PC-9 (cell line): ENCODE measurements at regions not wholly inside any gene's neighbourhood (a gene's known extent, or its start where the extent isn't known, plus 50 kb on each side); places are given as distances from the start of the nearest gene placed in this dataset.
"Not testable (repeated sequence)": the region's sequence is repeated elsewhere in the genome, so short reads cannot be mapped to it uniquely, and the experiment has no call there.

ENCODE experiments used
- BruUV-seq: library from RNA; stranded (reverse); fragments of 400-500 nt; replicated peaks from 2 replicates; lab custom pipeline; 2021; lab: Mats Ljungman, UMichigan
- CTCF ChIA-PET: fragments of 300-600 bp; sonication (Branson Sonifier 250); formaldehyde crosslinking; loops from one replicate; lab custom pipeline; 2022; ENCODE audit warnings: antibody characterized with exemption; lab: Charles Lee
- POLR2A ChIA-PET: fragments of 300-600 bp; sonication (Branson Sonifier 250); formaldehyde crosslinking; loops from one replicate; lab custom pipeline; 2022; ENCODE audit warnings: antibody characterized with exemption; ENCODE audit not compliant: unreplicated experiment; lab: Charles Lee
- DNase-seq, 2 experiments: peaks; one replicate each; pipeline versions ENCODE4 v3.0.0 to v3.0.0-alpha.2; 2015 to 2022; ENCODE audit warnings: mixed read lengths in 1 of 2
- H2AFZ ChIP-seq: fragments of 200-600 bp; sonication (generic); 2 replicates; pipeline ENCODE4 v1.8.1; 2017; ENCODE audit warnings: antibody characterized with exemption
- H3F3A ChIP-seq: fragments of 200-600 bp; sonication (generic); 2 replicates; pipeline ENCODE4 v1.8.1; 2017; ENCODE audit warnings: antibody characterized with exemption, mild to moderate bottlenecking, low read depth; ENCODE audit not compliant: insufficient read depth
- H3K27ac ChIP-seq: fragments of 200-600 bp; sonication (generic); 2 replicates; pipeline ENCODE4 v1.6.1; 2016; ENCODE audit warnings: mixed run types
- H3K27me3 ChIP-seq: fragments of 200-600 bp; sonication (generic); 2 replicates; pipeline ENCODE4 v1.6.1; 2016; ENCODE audit warnings: low read depth, mixed run types; ENCODE audit not compliant: insufficient read depth
- H3K36me3 ChIP-seq: fragments of 200-600 bp; sonication (generic); 2 replicates; pipeline ENCODE4 v1.6.1; 2016; ENCODE audit warnings: low read depth, mixed run types
- H3K4me1 ChIP-seq: fragments of 200-600 bp; sonication (generic); replicated peaks from 2 replicates; pipeline ENCODE4 v1.6.1; 2016; ENCODE audit warnings: mixed run types; ENCODE audit not compliant: insufficient read depth
- H3K4me2 ChIP-seq: fragments of 200-600 bp; sonication (generic); 2 replicates; pipeline ENCODE4 v1.6.1; 2017; ENCODE audit warnings: mixed run types
- H3K4me3 ChIP-seq: fragments of 200-600 bp; sonication (generic); 2 replicates; pipeline ENCODE4 v1.6.1; 2016; ENCODE audit warnings: mixed run types
- H3K79me2 ChIP-seq: fragments of 200-600 bp; sonication (generic); 2 replicates; pipeline ENCODE4 v1.6.1; 2017; ENCODE audit warnings: low read depth, mixed run types
- H3K9me2 ChIP-seq: fragments of 200-600 bp; sonication (generic); 2 replicates; pipeline ENCODE4 v1.8.1; 2017; ENCODE audit warnings: mild to moderate bottlenecking; ENCODE audit not compliant: insufficient read depth
- H3K9me3 ChIP-seq: fragments of 200-600 bp; sonication (generic); 2 replicates; pipeline ENCODE4 v1.8.1; 2016; ENCODE audit warnings: low read depth; ENCODE audit not compliant: insufficient read depth
- H4K20me1 ChIP-seq: fragments of 200-600 bp; sonication (generic); 2 replicates; pipeline ENCODE4 v1.8.1; 2017; ENCODE audit not compliant: insufficient read depth
- EZH2 ChIP-seq: fragments of 200-600 bp; sonication (generic); IDR thresholded peaks from 2 replicates; pipeline ENCODE4 v1.8.0; 2017; ENCODE audit warnings: antibody characterized with exemption, low read depth
- intact Hi-C: fragments of 100-400 bp; cut with micrococcal nuclease; formaldehyde crosslinking; loops from one replicate; pipeline ENCODE4 v1.10.0; 2022; ENCODE audit not compliant: unreplicated experiment
- TF ChIP-seq, protein P1 (sequence below): fragments of 200-600 bp; sonication (generic); conservative IDR thresholded peaks from 2 replicates; pipeline ENCODE4 v1.6.1; 2017; ENCODE audit warnings: mixed run types, antibody characterized with exemption, mild to moderate bottlenecking, moderate library complexity

DNA sequence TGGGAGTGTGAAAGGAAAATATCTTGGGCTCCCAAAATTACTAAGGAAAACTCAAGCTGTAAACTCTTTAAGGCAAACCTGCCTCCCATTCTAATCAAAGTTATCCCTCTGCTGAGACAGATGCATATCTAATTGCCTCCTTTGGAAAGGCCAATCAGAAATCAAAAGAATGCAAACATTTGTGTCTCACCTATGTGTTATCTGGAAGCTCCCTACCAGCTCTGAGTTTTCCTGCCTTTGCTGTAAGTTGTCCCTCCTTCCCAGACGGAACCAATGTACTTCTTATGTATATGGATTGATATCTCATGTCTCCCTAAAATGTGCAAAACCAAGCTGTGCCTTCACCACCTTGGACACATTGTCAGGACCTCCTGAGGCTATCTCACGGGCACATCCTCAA is 95.8 kb downstream of the AASDHPPT start:
- Histone ChIP-seq H3K4me1 (no peaks in the 10 kb centered on the region), H3K27ac (no peak overlapping the region), H3K79me2 (no peaks in the 10 kb centered on the region), H3K27me3 (no peaks in the 10 kb centered on the region), H3F3A (no peaks in the 10 kb centered on the region), H3K4me2 (no peak overlapping the region), H4K20me1 (no peaks in the 10 kb centered on the region), H3K9me2 (no peaks in the 10 kb centered on the region), H3K9me3 (no peaks in the 10 kb centered on the region), H2AFZ (no peak overlapping the region), H3K36me3 (no peaks in the 10 kb centered on the region), H3K4me3 (no peak overlapping the region)
- no peak for DNase-seq
- ChIA-PET CTCF (no interaction called here), POLR2A (interaction anchor here (0.6 kb wide), 1 partner anchor 16 kb away, joined by 3 read pairs; no protein-coding TSS in a partner anchor)
- intact Hi-C loops: no loop called here
- TF ChIP-seq, protein P1, sequence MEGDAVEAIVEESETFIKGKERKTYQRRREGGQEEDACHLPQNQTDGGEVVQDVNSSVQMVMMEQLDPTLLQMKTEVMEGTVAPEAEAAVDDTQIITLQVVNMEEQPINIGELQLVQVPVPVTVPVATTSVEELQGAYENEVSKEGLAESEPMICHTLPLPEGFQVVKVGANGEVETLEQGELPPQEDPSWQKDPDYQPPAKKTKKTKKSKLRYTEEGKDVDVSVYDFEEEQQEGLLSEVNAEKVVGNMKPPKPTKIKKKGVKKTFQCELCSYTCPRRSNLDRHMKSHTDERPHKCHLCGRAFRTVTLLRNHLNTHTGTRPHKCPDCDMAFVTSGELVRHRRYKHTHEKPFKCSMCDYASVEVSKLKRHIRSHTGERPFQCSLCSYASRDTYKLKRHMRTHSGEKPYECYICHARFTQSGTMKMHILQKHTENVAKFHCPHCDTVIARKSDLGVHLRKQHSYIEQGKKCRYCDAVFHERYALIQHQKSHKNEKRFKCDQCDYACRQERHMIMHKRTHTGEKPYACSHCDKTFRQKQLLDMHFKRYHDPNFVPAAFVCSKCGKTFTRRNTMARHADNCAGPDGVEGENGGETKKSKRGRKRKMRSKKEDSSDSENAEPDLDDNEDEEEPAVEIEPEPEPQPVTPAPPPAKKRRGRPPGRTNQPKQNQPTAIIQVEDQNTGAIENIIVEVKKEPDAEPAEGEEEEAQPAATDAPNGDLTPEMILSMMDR: no peak
- TF ChIP-seq EZH2: no peak
- no TSS peak for BruUV-seq

DNA sequence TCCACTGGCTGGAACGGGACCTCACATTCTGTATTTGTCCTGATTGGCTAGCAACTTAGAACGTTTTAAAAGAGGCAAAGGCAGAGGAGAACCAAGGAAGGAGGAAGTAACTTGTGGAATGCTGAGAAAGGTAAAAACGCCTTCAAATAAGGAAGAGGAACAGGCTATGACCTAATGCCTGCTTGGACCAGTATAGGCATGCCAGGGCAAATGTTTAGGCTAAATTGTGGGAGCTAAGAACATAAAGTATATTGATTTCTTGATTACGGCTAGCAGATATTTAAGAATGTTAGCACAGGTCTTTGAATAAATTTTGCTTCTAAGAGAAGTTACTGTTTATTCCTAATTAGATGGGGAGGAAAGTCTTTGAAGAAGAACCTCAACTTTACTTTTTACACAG is 96.5 kb downstream of the AASDHPPT start:
- DNase-seq, H3K9me2 ChIP-seq, H3K36me3 ChIP-seq, H2AFZ ChIP-seq, H3K4me1 ChIP-seq, H3F3A ChIP-seq, H3K9me3 ChIP-seq, BruUV-seq, H4K20me1 ChIP-seq, POLR2A ChIA-PET, CTCF ChIA-PET, H3K4me2 ChIP-seq, H3K27ac ChIP-seq, H3K79me2 ChIP-seq, H3K4me3 ChIP-seq, H3K27me3 ChIP-seq, intact Hi-C loops: not testable (repeated sequence)

DNA sequence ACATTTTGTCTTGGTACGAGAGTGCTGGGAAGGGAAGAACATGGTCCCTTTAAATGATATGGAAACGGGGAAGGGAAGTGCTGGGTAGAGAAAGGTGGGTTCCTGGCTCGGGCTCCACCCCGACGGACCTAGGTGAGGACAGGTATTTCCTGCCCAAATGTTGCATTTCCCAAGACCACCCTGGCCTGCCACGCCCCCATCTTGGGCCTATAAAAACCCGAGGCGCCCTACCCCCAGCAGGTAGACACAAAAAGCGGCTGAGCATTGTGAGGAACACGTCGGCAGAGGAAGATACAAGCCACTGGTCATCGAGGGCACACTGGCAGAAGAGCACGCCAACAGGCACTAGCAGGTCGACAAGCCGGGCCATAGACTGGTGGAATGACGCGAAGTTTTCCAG is 99.4 kb downstream of the AASDHPPT start:
- no peaks in the 10 kb centered on the region for H3K9me2 ChIP-seq
- H3K4me2 ChIP-seq: no peak overlapping the region
- POLR2A ChIA-PET: no interaction called here
- no peaks in the 10 kb centered on the region for H3K36me3 ChIP-seq
- DNase-seq: no peak
- no TSS peak for BruUV-seq
- H4K20me1 ChIP-seq: no peaks in the 10 kb centered on the region
- H3K27me3 ChIP-seq: no peaks in the 10 kb centered on the region
- H2AFZ ChIP-seq: no peak overlapping the region
- H3K27ac ChIP-seq: no peak overlapping the region
- intact Hi-C loops: no loop called here
- no peaks in the 10 kb centered on the region for H3F3A ChIP-seq
- no peak overlapping the region for H3K4me3 ChIP-seq
- TF ChIP-seq, protein P1: no peak
- no peak for TF ChIP-seq EZH2
- no peaks in the 10 kb centered on the region for H3K4me1 ChIP-seq
- no peaks in the 10 kb centered on the region for H3K79me2 ChIP-seq
- H3K9me3 ChIP-seq: no peaks in the 10 kb centered on the region
- CTCF ChIA-PET: no interaction called here

DNA sequence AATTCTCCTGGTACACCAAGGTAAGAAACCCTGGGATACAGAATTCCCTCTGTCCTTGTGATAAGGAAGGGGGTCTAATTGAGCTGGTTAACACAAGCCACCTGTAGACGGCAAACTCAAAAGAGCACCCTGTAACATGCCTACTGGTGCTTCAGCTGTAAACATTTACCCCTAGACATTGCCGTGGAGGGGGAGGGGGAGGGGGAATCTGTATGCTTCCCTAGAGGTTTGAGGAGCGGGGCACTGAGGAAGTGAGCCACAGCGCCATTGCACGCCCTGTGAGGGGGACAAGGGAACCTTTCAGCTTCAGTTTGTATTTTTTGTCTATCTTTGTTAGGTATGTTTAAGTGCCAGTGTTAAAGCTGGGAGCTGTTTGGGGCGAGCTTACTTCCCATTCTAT is 99.8 kb downstream of the AASDHPPT start:
- H2AFZ ChIP-seq: no peak overlapping the region
- H3K9me3 ChIP-seq: no peaks in the 10 kb centered on the region
- H3K4me3 ChIP-seq: no peak overlapping the region
- no TSS peak for BruUV-seq
- H3K27me3 ChIP-seq: no peaks in the 10 kb centered on the region
- no peaks in the 10 kb centered on the region for H3F3A ChIP-seq
- H3K79me2 ChIP-seq: no peaks in the 10 kb centered on the region
- no peaks in the 10 kb centered on the region for H4K20me1 ChIP-seq
- no peaks in the 10 kb centered on the region for H3K9me2 ChIP-seq
- DNase-seq: no peak
- POLR2A ChIA-PET: no interaction called here
- H3K36me3 ChIP-seq: no peaks in the 10 kb centered on the region
- CTCF ChIA-PET: no interaction called here
- no peaks in the 10 kb centered on the region for H3K4me1 ChIP-seq
- TF ChIP-seq, protein P1: no peak
- TF ChIP-seq EZH2: no peak
- no peak overlapping the region for H3K4me2 ChIP-seq
- H3K27ac ChIP-seq: no peak overlapping the region
- intact Hi-C loops: no loop called here
